ENCODE measurements at regions not wholly inside any gene's neighbourhood (a gene's known extent, or its start where the extent isn't known, plus 50 kb on each side); places are given as distances from the start of the nearest gene placed in this dataset.

DNA sequence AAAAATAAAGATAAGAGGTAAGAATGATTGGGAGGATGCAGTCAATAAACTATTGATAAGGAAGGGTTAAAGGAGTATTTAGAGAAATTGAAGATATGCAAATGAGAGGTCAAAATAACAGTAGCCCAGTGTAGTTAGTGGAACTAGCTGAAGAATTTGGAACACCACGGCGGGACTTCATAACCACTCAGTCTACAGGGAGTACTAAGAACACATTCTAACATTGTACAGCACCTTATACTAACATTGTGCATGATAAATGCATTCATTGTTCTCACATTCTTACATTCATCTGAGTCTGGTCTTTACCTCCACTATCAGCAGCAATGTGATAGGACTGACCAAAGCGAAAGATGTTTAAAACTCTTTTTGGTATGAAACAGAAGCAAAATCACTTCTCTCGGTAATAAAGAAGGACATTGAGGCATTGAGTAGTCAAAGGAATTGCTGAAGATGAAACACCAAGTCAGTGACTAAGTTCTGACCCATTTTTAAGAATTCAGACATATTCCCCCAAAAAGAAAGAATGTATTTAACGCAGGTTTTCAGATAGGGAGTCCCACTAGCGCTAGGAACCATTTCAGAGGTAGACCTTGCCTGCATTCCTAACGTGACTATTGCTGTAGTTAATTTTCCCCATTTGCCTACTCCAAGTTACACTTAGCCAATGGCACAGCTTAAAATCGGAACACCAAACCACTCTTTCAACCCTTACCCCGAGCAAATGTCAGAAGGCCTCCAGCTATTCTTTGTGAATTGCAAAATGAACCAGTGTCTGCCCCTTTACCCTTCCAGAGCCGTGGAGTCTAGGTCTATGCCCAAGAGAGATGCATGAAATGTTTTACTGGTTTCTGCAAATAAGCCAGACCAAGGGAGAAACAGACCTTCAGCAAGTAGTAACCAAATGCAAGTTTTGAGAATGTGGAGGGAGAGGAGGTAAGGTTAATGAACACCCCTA, 108.8 kb upstream of the IRF2BP2 start:
- TF ChIP-seq CTCF (IDR thresholded peaks at IDR 0.05; ENCODE audit: insufficient read depth, low read length) = no peak
- TF ChIP-seq SPI1 (IDR thresholded peaks at IDR 0.05; ENCODE audit: borderline replicate concordance, low read depth) = no peak
- TF ChIP-seq POLR2AphosphoS5 (IDR thresholded peaks at IDR 0.05; ENCODE audit: low read depth) = no peak
- TF ChIP-seq, protein P1, sequence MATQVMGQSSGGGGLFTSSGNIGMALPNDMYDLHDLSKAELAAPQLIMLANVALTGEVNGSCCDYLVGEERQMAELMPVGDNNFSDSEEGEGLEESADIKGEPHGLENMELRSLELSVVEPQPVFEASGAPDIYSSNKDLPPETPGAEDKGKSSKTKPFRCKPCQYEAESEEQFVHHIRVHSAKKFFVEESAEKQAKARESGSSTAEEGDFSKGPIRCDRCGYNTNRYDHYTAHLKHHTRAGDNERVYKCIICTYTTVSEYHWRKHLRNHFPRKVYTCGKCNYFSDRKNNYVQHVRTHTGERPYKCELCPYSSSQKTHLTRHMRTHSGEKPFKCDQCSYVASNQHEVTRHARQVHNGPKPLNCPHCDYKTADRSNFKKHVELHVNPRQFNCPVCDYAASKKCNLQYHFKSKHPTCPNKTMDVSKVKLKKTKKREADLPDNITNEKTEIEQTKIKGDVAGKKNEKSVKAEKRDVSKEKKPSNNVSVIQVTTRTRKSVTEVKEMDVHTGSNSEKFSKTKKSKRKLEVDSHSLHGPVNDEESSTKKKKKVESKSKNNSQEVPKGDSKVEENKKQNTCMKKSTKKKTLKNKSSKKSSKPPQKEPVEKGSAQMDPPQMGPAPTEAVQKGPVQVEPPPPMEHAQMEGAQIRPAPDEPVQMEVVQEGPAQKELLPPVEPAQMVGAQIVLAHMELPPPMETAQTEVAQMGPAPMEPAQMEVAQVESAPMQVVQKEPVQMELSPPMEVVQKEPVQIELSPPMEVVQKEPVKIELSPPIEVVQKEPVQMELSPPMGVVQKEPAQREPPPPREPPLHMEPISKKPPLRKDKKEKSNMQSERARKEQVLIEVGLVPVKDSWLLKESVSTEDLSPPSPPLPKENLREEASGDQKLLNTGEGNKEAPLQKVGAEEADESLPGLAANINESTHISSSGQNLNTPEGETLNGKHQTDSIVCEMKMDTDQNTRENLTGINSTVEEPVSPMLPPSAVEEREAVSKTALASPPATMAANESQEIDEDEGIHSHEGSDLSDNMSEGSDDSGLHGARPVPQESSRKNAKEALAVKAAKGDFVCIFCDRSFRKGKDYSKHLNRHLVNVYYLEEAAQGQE (IDR thresholded peaks at IDR 0.05; ENCODE audit: insufficient replicate concordance, low read depth) = no peak
- TF ChIP-seq GABPA (IDR thresholded peaks at IDR 0.05; ENCODE audit: low read depth) = no peak

Data from HL-60 (cell line).